GM23248 (cell line): ENCODE measurements at regions not wholly inside any gene's neighbourhood (a gene's known extent, or its start where the extent isn't known, plus 50 kb on each side); places are given as distances from the start of the nearest gene placed in this dataset.

Experiments used
- EZH2 ChIP-seq: fragments of 200-600 bp; sonication (generic); IDR thresholded peaks from 2 replicates; pipeline ENCODE4 v1.6.1; 2018; ENCODE audit warnings: antibody characterized with exemption, mild to moderate bottlenecking; ENCODE audit not compliant: insufficient read depth, poor library complexity, severe bottlenecking
- EZH2phosphoT487 ChIP-seq: fragments of 200-600 bp; sonication (generic); IDR thresholded peaks from 2 replicates; pipeline ENCODE4 v1.6.1; 2018; ENCODE audit warnings: antibody characterized with exemption, moderate library complexity, mild to moderate bottlenecking, low read depth; ENCODE audit not compliant: insufficient read depth

GRCh38 chr6:148068437-148069061, 274.1 kb upstream of the SASH1 start:
- no peak for TF ChIP-seq EZH2phosphoT487
- TF ChIP-seq EZH2 = no peak
